Ishikawa (cell line): ENCODE measurements at regions not wholly inside any gene's neighbourhood (a gene's known extent, or its start where the extent isn't known, plus 50 kb on each side); places are given as distances from the start of the nearest gene placed in this dataset.

ENCODE experiments used
- CEBPB ChIP-seq: IDR thresholded peaks from 2 replicates; pipeline ENCODE4 v1.6.1; 2012
- CREB1 ChIP-seq: IDR thresholded peaks from 2 replicates; pipeline ENCODE4 v1.6.1; 2012; ENCODE audit warnings: low read depth
- EGR1 ChIP-seq: IDR thresholded peaks from 2 replicates; pipeline ENCODE4 v1.6.1; 2012
- EP300 ChIP-seq: IDR thresholded peaks from 2 replicates; pipeline ENCODE4 v1.6.1; 2012; ENCODE audit warnings: borderline replicate concordance
- FOXM1 ChIP-seq: IDR thresholded peaks from 2 replicates; pipeline ENCODE4 v1.6.1; 2012; ENCODE audit warnings: low read depth, borderline replicate concordance
- MAX ChIP-seq: IDR thresholded peaks from 2 replicates; pipeline ENCODE4 v1.6.1; 2012
- NFIC ChIP-seq: IDR thresholded peaks from 2 replicates; pipeline ENCODE4 v1.6.1; 2012
- RAD21 ChIP-seq: IDR thresholded peaks from 2 replicates; pipeline ENCODE4 v1.6.1; 2012; ENCODE audit warnings: low read depth
- REST ChIP-seq: IDR thresholded peaks from 2 replicates; pipeline ENCODE4 v1.6.1; 2012; ENCODE audit warnings: low read depth, mild to moderate bottlenecking
- TAF1 ChIP-seq: IDR thresholded peaks from 2 replicates; pipeline ENCODE4 v1.6.1; 2012; ENCODE audit warnings: low read depth, mild to moderate bottlenecking
- TCF12 ChIP-seq: IDR thresholded peaks from 2 replicates; pipeline ENCODE4 v1.6.1; 2012; ENCODE audit warnings: low read depth
- TEAD4 ChIP-seq: IDR thresholded peaks from 2 replicates; pipeline ENCODE4 v1.6.1; 2012
- USF1 ChIP-seq: IDR thresholded peaks from 2 replicates; pipeline ENCODE4 v1.6.1; 2012
- YY1 ChIP-seq: IDR thresholded peaks from 2 replicates; pipeline ENCODE4 v1.6.1; 2012; ENCODE audit warnings: low read depth
- ZBTB7A ChIP-seq: IDR thresholded peaks from 2 replicates; pipeline ENCODE4 v1.6.1; 2012; ENCODE audit warnings: low read depth

- TF ChIP-seq NFIC (no peak), REST (no peak), RAD21 (no peak), ZBTB7A (no peak), FOXM1 (no peak)
Observed at GRCh38 chr15:36191459-36191858, 388.0 kb upstream of the CDIN1 start.

- no peak for TF ChIP-seq RAD21
- no peak for TF ChIP-seq ZBTB7A
- TF ChIP-seq REST: no peak
- no peak for TF ChIP-seq TAF1
- no peak for TF ChIP-seq EP300
- no peak for TF ChIP-seq YY1
- TF ChIP-seq USF1: no peak
- no peak for TF ChIP-seq NFIC
- TF ChIP-seq TEAD4: no peak
Observed at GRCh38 chr15:36208868-36209582, 370.4 kb upstream of the CDIN1 start.

GRCh38 chr15:36210426-36210825, 369.0 kb upstream of the CDIN1 start:
- TF ChIP-seq TAF1 (no peak), TEAD4 (no peak), CEBPB (no peak), FOXM1 (no peak), TCF12 (no peak), YY1 (no peak), USF1 (no peak), MAX (no peak), ZBTB7A (no peak), CREB1 (no peak), NFIC (no peak), RAD21 (no peak), EGR1 (no peak), REST (no peak), EP300 (no peak)

GRCh38 chr15:36218322-36218721, 361.1 kb upstream of the CDIN1 start:
- TF ChIP-seq EGR1: no peak
- TF ChIP-seq NFIC: no peak
- no peak for TF ChIP-seq ZBTB7A
- TF ChIP-seq CEBPB: no peak
- no peak for TF ChIP-seq USF1
- TF ChIP-seq TEAD4: no peak
- TF ChIP-seq CREB1: no peak
- no peak for TF ChIP-seq EP300
- TF ChIP-seq MAX: no peak
- no peak for TF ChIP-seq TAF1
- TF ChIP-seq FOXM1: no peak
- TF ChIP-seq REST: no peak
- TF ChIP-seq RAD21: no peak
- TF ChIP-seq TCF12: no peak
- TF ChIP-seq YY1: no peak
